WTC11 (cell line): ENCODE measurements at regions not wholly inside any gene's neighbourhood (a gene's known extent, or its start where the extent isn't known, plus 50 kb on each side); places are given as distances from the start of the nearest gene placed in this dataset.
"Not testable (repeated sequence)": the region's sequence is repeated elsewhere in the genome, so short reads cannot be mapped to it uniquely, and the experiment has no call there.

ENCODE experiments used
- ATAC-seq: fragments of 200-7000 bp; cut with Tn5 transposase; 2 replicates; pipeline ENCODE4 v1.10.0; 2021; ENCODE audit warnings: mild to moderate bottlenecking, moderate library complexity
- CTCF ChIA-PET: fragments of 300-600 bp; sonication (Branson Sonifier 250); formaldehyde crosslinking; loops from one replicate; lab custom pipeline; 2021; ENCODE audit warnings: antibody characterized with exemption; lab: Charles Lee
- POLR2A ChIA-PET: fragments of 350-600 bp; sonication (Branson Sonifier 250); formaldehyde crosslinking; loops from one replicate; lab custom pipeline; 2021; ENCODE audit warnings: antibody characterized with exemption; lab: Charles Lee
- DNase-seq: peaks from one replicate; pipeline ENCODE4 v3.0.0; 2021; ENCODE audit warnings: low spot score
- H3K27ac Mint-ChIP-seq: 2 replicates; pipeline ENCODE4 v1.8.0; 2021; ENCODE audit warnings: mixed read lengths
- H3K27me3 Mint-ChIP-seq: 2 replicates; pipeline ENCODE4 v1.8.0; 2021; ENCODE audit warnings: low read depth, mild to moderate bottlenecking, moderate library complexity, mixed read lengths
- H3K36me3 Mint-ChIP-seq: 2 replicates; pipeline ENCODE4 v1.8.0; 2021; ENCODE audit warnings: mixed read lengths
- H3K4me1 Mint-ChIP-seq: 2 replicates; pipeline ENCODE4 v1.8.0; 2022; ENCODE audit warnings: mixed read lengths
- H3K4me3 Mint-ChIP-seq: 2 replicates; pipeline ENCODE4 v1.8.0; 2021; ENCODE audit warnings: mild to moderate bottlenecking, moderate library complexity, mixed read lengths
- H3K9me3 Mint-ChIP-seq: 2 replicates; pipeline ENCODE4 v1.8.0; 2021; ENCODE audit warnings: mixed read lengths
- ETV6 ChIP-seq: sonication (generic); formaldehyde crosslinking; IDR thresholded peaks from 2 replicates; pipeline ENCODE4 v1.8.1; 2022; ENCODE audit warnings: mild to moderate bottlenecking, missing genetic modification reagents
- FOXK1 ChIP-seq: sonication (generic); formaldehyde crosslinking; IDR thresholded peaks from 2 replicates; pipeline ENCODE4 v1.8.0; 2022; ENCODE audit warnings: mild to moderate bottlenecking, moderate library complexity, missing genetic modification reagents
- JAZF1 ChIP-seq: fragments of 250-450 bp; sonication (Bioruptor Pico); IDR thresholded peaks from 2 replicates; pipeline ENCODE4 v1.9.0; 2021; ENCODE audit warnings: moderate library complexity, mild to moderate bottlenecking, inconsistent platforms
- MYBL2 ChIP-seq: sonication (generic); formaldehyde crosslinking; IDR thresholded peaks from 2 replicates; pipeline ENCODE4 v1.8.1; 2023; ENCODE audit warnings: mild to moderate bottlenecking, moderate library complexity, missing genetic modification reagents
- OVOL2 ChIP-seq: fragments of 250-450 bp; sonication (Bioruptor Pico); IDR thresholded peaks from 2 replicates; pipeline ENCODE4 v1.9.0; 2021; ENCODE audit warnings: mild to moderate bottlenecking, borderline replicate concordance
- SOX15 ChIP-seq: fragments of 250-450 bp; sonication (Bioruptor Pico); IDR thresholded peaks from 2 replicates; pipeline ENCODE4 v1.9.0; 2021; ENCODE audit warnings: mild to moderate bottlenecking
- TCF7 ChIP-seq: sonication (generic); formaldehyde crosslinking; IDR thresholded peaks from 2 replicates; pipeline ENCODE4 v1.8.0; 2022; ENCODE audit warnings: mild to moderate bottlenecking, low read depth, missing genetic modification reagents, moderate library complexity
- TEAD4 ChIP-seq: sonication (generic); formaldehyde crosslinking; IDR thresholded peaks from 2 replicates; pipeline ENCODE4 v1.8.0; 2022; ENCODE audit warnings: mild to moderate bottlenecking, missing genetic modification reagents
- ZNF423 ChIP-seq: fragments of 250-450 bp; sonication (Bioruptor Pico); IDR thresholded peaks from 2 replicates; pipeline ENCODE4 v2.1.2; 2022; ENCODE audit warnings: mild to moderate bottlenecking, moderate library complexity
- TF ChIP-seq, protein P1 (sequence below): fragments of 250-450 bp; sonication (Bioruptor Pico); conservative IDR thresholded peaks from 2 replicates; pipeline ENCODE4 v1.9.0; 2021; ENCODE audit warnings: mild to moderate bottlenecking
- TF ChIP-seq, protein P2 (sequence below): sonication (generic); formaldehyde crosslinking; IDR thresholded peaks from 2 replicates; pipeline ENCODE4 v1.8.0; 2022; ENCODE audit warnings: missing genetic modification reagents
- TF ChIP-seq, protein P3 (sequence below): fragments of 250-450 bp; sonication (Bioruptor Pico); IDR thresholded peaks from 2 replicates; pipeline ENCODE4 v1.9.0; 2021; ENCODE audit warnings: moderate library complexity, mild to moderate bottlenecking, inconsistent platforms, borderline replicate concordance
- TF ChIP-seq, protein P4 (sequence below): sonication (generic); formaldehyde crosslinking; IDR thresholded peaks from 2 replicates; pipeline ENCODE4 v1.8.1; 2022; ENCODE audit warnings: low read depth, mild to moderate bottlenecking, moderate library complexity, missing genetic modification reagents, borderline replicate concordance

DNA sequence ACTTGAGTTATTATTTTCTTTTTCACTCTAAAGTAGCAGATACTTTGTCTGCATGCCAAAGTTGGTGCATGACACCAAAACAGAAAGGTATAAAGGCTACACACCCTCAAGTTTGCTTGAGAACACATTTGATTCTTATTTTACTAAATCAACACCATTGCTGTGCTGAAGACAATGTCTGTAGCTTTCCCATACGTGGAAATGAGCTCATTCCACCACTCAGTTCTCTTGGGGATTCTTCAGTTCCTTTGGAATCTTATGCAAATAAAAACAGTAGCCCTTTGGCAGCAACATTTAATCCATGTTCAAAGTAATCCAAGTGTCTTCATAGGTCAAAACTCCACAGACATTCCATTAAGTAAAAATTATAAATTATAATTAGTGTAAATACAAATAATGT, 264.9 kb downstream of the TLE1 start (continued):
- TF ChIP-seq, protein P1, sequence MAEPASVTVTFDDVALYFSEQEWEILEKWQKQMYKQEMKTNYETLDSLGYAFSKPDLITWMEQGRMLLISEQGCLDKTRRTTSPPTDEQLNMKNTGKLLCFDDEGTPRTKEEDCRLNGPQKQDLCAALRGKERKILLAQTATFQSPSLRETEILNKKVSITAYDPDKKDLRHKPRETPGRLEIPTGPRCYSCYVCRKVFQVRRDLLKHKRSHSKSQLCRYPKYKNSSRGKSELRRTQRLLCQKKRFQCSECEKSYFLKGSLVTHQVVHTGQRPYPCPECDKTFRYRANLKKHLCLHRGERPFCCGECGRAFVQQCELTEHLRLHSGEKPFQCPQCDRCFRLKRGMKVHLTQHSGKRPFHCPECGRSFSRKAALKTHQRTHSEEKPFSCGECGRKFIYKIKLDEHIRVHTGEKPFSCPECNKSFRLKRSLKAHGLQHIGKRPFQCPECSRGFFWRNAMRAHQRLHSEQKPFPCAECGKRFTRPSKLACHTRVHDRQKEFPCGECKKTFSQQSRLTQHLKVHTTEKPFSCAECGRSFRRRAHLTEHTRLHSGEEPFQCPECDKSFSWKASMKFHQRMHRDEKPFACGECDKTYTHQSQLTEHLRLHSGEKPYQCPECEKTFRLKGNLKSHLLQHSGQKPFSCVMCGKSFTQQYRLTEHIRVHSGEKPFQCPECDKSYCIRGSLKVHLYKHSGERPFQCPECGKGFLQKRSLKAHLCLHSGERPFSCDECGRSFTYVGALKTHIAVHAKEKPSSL (CRISPR knock-in tag), result no peak
- TF ChIP-seq ZNF423 (CRISPR knock-in tag) (no peak), SOX15 (no peak), JAZF1 (no peak)
- TF ChIP-seq, protein P2, sequence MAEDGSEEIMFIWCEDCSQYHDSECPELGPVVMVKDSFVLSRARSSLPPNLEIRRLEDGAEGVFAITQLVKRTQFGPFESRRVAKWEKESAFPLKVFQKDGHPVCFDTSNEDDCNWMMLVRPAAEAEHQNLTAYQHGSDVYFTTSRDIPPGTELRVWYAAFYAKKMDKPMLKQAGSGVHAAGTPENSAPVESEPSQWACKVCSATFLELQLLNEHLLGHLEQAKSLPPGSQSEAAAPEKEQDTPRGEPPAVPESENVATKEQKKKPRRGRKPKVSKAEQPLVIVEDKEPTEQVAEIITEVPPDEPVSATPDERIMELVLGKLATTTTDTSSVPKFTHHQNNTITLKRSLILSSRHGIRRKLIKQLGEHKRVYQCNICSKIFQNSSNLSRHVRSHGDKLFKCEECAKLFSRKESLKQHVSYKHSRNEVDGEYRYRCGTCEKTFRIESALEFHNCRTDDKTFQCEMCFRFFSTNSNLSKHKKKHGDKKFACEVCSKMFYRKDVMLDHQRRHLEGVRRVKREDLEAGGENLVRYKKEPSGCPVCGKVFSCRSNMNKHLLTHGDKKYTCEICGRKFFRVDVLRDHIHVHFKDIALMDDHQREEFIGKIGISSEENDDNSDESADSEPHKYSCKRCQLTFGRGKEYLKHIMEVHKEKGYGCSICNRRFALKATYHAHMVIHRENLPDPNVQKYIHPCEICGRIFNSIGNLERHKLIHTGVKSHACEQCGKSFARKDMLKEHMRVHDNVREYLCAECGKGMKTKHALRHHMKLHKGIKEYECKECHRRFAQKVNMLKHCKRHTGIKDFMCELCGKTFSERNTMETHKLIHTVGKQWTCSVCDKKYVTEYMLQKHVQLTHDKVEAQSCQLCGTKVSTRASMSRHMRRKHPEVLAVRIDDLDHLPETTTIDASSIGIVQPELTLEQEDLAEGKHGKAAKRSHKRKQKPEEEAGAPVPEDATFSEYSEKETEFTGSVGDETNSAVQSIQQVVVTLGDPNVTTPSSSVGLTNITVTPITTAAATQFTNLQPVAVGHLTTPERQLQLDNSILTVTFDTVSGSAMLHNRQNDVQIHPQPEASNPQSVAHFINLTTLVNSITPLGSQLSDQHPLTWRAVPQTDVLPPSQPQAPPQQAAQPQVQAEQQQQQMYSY (CRISPR knock-in tag), result no peak

DNA sequence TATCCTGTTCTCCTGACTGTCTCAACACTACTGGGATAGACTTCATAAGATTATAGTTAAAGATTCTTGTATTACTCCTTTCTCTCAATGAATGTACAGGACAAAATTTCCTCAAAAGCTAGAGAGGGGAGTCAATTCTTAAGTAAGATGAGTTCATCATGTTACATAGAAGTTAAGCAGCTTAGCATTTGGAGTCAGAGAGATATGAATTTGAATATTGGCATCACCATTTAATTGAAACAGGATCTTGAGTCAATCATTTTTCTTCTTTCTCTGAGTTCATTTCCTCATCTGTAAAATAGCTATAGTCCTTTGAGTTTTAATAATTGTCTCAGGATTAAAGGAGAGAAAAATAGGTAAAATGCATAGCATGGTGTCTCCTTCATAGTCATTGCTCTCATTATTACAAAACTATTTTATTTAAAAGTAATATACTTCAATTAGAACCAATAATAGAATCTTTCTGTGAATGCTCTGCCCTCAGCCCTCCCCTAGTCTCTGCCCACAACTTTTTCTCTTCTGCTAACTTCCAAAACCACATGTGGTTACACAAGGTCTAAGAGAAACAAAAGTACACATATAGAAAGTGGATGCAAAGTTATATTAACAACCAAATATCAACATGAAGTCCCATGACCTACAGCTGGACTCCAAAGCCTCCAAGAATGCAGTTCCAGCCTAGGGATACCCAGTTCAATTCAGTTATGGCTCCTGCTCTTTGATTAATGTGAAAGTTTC, 265.6 kb downstream of the TLE1 start:
- ATAC-seq (no peak), DNase-seq (no peak)
- H3K27me3 Mint-ChIP-seq, result no peaks in the 10 kb centered on the region
- H3K9me3 Mint-ChIP-seq, result peaks cover 54% of the 10 kb centered on the region
- ChIA-PET POLR2A (no interaction called here), CTCF (no interaction called here)
- peaks cover 23% of the 10 kb centered on the region for H3K36me3 Mint-ChIP-seq
- no peak overlapping the region for H3K4me3 Mint-ChIP-seq
- no peak overlapping the region for H3K27ac Mint-ChIP-seq
- no peaks in the 10 kb centered on the region for H3K4me1 Mint-ChIP-seq
- TF ChIP-seq MYBL2 (CRISPR knock-in tag), result no peak
- TF ChIP-seq, all 79 proteins: peak for 0

DNA sequence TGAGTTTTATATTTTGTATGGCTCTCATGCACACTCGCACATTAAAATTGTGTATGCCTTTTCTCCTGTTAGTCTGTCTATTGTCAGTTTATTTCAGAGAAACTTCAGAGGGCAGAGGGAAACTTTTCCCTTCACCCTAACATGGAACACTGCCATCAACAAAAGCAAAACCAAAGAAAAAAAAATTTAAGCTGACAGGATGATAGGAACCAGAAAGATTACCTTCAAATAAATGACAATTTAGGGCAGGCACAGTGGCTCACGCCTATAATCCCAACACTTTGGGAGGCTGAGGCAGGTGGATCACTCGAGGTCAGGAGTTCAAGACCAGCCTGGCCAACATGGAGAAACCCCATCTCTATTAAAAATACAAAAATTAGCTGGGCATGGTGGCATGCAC, 268.3 kb downstream of the TLE1 start:
- CTCF ChIA-PET, H3K27ac Mint-ChIP-seq, ATAC-seq, H3K4me1 Mint-ChIP-seq, POLR2A ChIA-PET, H3K27me3 Mint-ChIP-seq, DNase-seq, H3K4me3 Mint-ChIP-seq: not testable (repeated sequence)
- H3K36me3 Mint-ChIP-seq, result 0 out of 2 replicates have a peak, but pooled peaks cover 10% of the 10 kb centered on the region
- H3K9me3 Mint-ChIP-seq, result peaks cover 35% of the 10 kb centered on the region

DNA sequence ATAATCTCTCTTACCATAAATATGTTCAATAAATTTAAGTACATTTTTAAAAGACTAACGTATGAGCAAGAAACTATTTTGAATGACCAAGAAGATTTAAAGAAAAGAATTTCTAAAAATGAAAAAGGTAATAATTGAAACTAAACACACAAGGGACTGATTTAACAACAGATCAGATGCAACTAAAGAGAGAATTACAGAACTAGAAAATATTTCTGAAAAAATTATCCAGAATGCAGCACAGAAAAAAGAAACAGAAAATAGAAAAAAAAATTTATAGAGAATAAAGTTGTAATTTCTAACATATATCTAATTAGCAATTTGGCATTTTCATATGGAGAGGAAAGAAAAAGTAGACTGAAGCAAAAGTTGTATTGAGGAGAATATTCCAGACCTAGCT, 269.3 kb downstream of the TLE1 start:
- no peak for DNase-seq
- H3K4me1 Mint-ChIP-seq, result no peaks in the 10 kb centered on the region
- CTCF ChIA-PET, result no interaction called here

More for the DNA sequence above, 269.3 kb downstream of the TLE1 start:
- peaks cover 24% of the 10 kb centered on the region for H3K9me3 Mint-ChIP-seq
- no peak overlapping the region for H3K4me3 Mint-ChIP-seq
- no peak for ATAC-seq
- POLR2A ChIA-PET, result no interaction called here
- H3K27me3 Mint-ChIP-seq, result no peaks in the 10 kb centered on the region
- no peak overlapping the region for H3K27ac Mint-ChIP-seq
- TF ChIP-seq, protein P3, sequence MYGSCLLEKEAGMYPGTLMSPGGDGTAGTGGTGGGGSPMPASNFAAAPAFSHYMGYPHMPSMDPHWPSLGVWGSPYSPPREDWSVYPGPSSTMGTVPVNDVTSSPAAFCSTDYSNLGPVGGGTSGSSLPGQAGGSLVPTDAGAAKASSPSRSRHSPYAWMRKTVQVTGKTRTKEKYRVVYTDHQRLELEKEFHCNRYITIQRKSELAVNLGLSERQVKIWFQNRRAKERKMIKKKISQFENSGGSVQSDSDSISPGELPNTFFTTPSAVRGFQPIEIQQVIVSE (CRISPR knock-in tag), result no peak
- TF ChIP-seq FOXK1 (no peak), TEAD4 (CRISPR knock-in tag) (no peak), OVOL2 (CRISPR knock-in tag) (no peak), TCF7 (CRISPR knock-in tag) (no peak), ETV6 (CRISPR knock-in tag) (no peak)
- TF ChIP-seq, protein P4, sequence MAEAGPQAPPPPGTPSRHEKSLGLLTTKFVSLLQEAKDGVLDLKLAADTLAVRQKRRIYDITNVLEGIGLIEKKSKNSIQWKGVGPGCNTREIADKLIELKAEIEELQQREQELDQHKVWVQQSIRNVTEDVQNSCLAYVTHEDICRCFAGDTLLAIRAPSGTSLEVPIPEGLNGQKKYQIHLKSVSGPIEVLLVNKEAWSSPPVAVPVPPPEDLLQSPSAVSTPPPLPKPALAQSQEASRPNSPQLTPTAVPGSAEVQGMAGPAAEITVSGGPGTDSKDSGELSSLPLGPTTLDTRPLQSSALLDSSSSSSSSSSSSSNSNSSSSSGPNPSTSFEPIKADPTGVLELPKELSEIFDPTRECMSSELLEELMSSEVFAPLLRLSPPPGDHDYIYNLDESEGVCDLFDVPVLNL (CRISPR knock-in tag), result no peak
- H3K36me3 Mint-ChIP-seq, result 0 out of 2 replicates have a peak, but pooled peaks cover 6% of the 10 kb centered on the region
